ENCODE measurements at regions not wholly inside any gene's neighbourhood (a gene's known extent, or its start where the extent isn't known, plus 50 kb on each side); places are given as distances from the start of the nearest gene placed in this dataset.
A peak's percentile ranks its signal among the peaks of the same experiment; 100 is the strongest.

DNA sequence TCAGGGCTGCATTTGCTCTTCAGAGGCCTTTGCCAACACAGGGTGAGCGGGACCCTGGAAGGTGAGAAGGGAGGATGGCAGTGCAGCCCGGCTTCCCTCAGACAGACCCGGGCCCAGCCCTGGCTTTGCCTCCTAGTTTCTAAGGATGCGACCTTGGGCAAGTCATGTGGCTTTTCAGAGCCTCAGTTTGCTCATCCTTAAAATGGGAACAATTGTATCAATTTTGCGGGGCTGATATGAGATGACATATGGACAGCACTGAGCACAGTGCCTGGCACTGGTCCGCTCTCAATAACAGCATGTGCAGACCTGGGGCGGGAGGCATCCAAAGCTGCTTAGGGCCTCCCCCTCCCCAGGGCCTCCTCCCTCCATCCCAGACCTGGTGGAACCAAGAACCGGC, 74.7 kb upstream of the THY1 start:
- Histone ChIP-seq H3K27ac (no peak overlapping the region), H3K4me3 (no peak overlapping the region), H3K9me3 (no peaks in the 10 kb centered on the region), H3K36me3 (no peaks in the 10 kb centered on the region), H3K27me3 (no peaks in the 10 kb centered on the region), H3K4me1 (no peaks in the 10 kb centered on the region)
- FAIRE-seq (no peak), ATAC-seq (no peak), DNase-seq (no peak)
- 69 to 79% methylated on average over 8 of the region's 8 CpGs for WGBS, 2 donors
- intact Hi-C loops (cut with DNase I): no loop called here
- TF ChIP-seq, protein P1, sequence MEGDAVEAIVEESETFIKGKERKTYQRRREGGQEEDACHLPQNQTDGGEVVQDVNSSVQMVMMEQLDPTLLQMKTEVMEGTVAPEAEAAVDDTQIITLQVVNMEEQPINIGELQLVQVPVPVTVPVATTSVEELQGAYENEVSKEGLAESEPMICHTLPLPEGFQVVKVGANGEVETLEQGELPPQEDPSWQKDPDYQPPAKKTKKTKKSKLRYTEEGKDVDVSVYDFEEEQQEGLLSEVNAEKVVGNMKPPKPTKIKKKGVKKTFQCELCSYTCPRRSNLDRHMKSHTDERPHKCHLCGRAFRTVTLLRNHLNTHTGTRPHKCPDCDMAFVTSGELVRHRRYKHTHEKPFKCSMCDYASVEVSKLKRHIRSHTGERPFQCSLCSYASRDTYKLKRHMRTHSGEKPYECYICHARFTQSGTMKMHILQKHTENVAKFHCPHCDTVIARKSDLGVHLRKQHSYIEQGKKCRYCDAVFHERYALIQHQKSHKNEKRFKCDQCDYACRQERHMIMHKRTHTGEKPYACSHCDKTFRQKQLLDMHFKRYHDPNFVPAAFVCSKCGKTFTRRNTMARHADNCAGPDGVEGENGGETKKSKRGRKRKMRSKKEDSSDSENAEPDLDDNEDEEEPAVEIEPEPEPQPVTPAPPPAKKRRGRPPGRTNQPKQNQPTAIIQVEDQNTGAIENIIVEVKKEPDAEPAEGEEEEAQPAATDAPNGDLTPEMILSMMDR (IDR thresholded peaks at IDR 0.05): no peak

DNA sequence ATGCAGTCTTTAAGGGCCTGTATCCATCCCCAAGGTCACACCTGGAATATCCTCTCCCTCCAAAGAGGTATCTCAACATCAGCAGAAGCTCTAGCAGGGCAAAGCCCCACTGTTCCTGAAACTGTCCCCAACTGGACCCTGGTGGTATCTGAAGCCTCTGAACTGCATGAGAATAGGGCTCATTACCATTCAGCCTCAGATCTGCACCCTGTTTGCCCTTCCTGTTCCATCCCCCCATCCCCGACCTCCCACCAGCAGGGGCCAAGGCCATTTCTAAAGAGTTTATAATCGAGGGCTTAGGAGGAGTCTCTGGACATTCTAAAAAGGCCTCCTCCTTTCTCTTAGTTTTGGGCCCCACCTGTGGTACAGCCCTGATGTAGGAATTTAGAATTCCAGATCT, 74.0 kb upstream of the THY1 start:
- no peaks in the 10 kb centered on the region for H3K4me1 ChIP-seq
- no peak overlapping the region for H3K27ac ChIP-seq
- DNase-seq: no peak
- no peaks in the 10 kb centered on the region for H3K27me3 ChIP-seq
- FAIRE-seq: no peak
- TF ChIP-seq, protein P1 (IDR thresholded peaks at IDR 0.05): no peak
- intact Hi-C loops (cut with DNase I): no loop called here
- no peak for ATAC-seq
- no peak overlapping the region for H3K4me3 ChIP-seq
- no peaks in the 10 kb centered on the region for H3K9me3 ChIP-seq
- 39 to 46% methylated on average over 2 of the region's 2 CpGs for WGBS, 2 donors
- H3K36me3 ChIP-seq: no peaks in the 10 kb centered on the region

DNA sequence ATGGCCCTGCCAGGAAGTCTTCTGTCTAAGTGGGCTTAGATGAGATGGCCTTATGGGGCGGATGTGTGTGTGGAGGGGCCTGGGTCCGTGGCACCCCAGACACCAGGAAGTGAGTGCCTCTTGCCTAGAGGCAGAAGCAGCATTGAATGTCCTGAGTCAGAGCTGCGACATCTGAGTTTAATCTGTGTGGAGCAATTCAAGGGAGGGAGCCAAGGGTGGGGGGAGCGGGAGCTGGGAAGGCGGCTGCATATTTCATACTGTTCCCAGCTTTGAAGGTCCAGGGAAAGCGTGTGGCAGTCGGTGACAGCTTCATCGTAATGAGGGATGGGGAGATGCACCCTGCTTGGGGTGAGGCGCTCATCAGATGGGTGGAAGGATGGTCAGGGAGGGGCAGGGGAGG, 73.5 kb upstream of the THY1 start:
- no peak for ATAC-seq
- no peaks in the 10 kb centered on the region for H3K36me3 ChIP-seq
- FAIRE-seq: no peak
- DNase-seq: no peak
- no peak overlapping the region for H3K4me3 ChIP-seq
- 58 to 65% methylated on average over 9 of the region's 9 CpGs for WGBS, 2 donors
- no peaks in the 10 kb centered on the region for H3K27me3 ChIP-seq
- intact Hi-C loops (cut with DNase I): no loop called here
- H3K4me1 ChIP-seq: no peaks in the 10 kb centered on the region
- H3K9me3 ChIP-seq: no peaks in the 10 kb centered on the region
- H3K27ac ChIP-seq: no peak overlapping the region
- TF ChIP-seq, protein P1 (IDR thresholded peaks at IDR 0.05): no peak

DNA sequence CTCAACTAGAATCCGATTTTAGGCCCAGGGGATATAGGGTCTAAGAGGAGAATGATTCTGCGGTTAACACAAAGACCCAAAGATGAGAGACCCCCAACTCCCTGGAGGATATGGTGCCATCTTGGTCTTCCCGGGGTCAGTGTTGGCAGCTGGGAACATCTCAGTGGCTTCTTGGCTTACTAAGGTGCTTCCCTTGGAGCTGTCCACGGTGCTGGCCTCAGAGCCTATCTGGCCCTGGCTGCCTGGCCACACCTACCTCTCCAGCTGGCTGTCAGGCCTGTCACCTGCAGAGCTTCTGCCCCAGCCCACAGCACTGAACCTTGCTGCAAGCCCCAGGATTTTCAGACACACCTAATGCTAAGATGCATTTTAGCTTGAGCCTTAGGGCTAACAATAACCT, 70.7 kb upstream of the THY1 start:
- 48% methylated on average over 4 of the region's 4 CpGs for WGBS, 2 donors
- no peak for FAIRE-seq
- Histone ChIP-seq H3K9me3 (no peaks in the 10 kb centered on the region), H3K27me3 (no peaks in the 10 kb centered on the region), H3K27ac (no peak overlapping the region), H3K4me3 (no peak overlapping the region), H3K4me1 (no peaks in the 10 kb centered on the region), H3K36me3 (no peaks in the 10 kb centered on the region)
- intact Hi-C loops (cut with DNase I): no loop called here
- TF ChIP-seq, protein P1 (IDR thresholded peaks at IDR 0.05): no peak
- peak; percentile 38 to 96 (median 60) for ATAC-seq
- DNase-seq: peak in 3 of 6 donors; percentile 22 to 54 (median 40)

DNA sequence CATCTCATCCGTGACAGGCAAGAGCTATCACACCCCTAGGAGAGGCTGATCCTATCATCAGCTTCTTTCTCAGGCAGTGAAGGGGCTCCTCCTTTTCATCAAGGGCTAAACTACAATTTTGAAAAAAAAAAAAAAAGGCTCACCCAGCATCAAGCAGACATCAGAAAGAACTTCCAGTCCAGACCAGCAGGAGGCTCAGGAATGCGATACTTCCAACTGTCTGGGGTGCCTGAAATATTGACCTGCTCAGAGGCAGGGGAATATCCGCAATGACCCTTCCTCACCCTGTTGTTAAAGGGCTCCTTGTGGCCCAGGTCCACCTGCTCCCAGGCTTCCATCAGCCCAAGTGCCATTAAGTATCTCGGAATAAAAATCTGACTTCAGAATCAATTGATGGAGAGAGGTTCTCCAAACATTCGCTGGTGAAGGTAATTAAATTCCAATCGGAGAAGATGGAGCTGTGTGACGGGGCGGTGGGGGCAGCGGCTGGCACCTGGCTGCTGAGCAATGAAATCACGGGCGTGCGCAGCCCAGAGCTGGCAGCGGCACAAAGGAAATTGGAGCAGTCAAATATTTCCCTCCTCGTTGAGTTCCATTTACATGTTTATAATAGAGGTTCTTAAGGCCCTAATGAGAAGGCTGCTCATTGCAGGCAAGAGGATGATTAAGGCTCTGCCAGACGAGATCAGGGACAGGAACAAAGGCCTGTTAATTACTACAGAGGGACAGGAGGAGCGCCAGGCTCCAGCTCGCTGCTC, 69.0 kb upstream of the THY1 start:
- DNase-seq (no peak), FAIRE-seq (no peak), ATAC-seq (no peak)
- H3K9me3 ChIP-seq: no peaks in the 10 kb centered on the region
- WGBS, 2 donors: 78 to 81% methylated on average over 17 of the region's 17 CpGs
- no peak overlapping the region for H3K27ac ChIP-seq
- H3K4me1 ChIP-seq: no peaks in the 10 kb centered on the region
- TF ChIP-seq, protein P1 (IDR thresholded peaks at IDR 0.05): peak in 1 of 4 donors; percentile 10
- H3K4me3 ChIP-seq: no peak overlapping the region
- intact Hi-C loops (cut with DNase I): no loop called here
- no peaks in the 10 kb centered on the region for H3K36me3 ChIP-seq
- no peaks in the 10 kb centered on the region for H3K27me3 ChIP-seq

Data from pancreas (tissue), 10 donors.